ENCODE measurements at regions not wholly inside any gene's neighbourhood (a gene's known extent, or its start where the extent isn't known, plus 50 kb on each side); places are given as distances from the start of the nearest gene placed in this dataset.

DNA sequence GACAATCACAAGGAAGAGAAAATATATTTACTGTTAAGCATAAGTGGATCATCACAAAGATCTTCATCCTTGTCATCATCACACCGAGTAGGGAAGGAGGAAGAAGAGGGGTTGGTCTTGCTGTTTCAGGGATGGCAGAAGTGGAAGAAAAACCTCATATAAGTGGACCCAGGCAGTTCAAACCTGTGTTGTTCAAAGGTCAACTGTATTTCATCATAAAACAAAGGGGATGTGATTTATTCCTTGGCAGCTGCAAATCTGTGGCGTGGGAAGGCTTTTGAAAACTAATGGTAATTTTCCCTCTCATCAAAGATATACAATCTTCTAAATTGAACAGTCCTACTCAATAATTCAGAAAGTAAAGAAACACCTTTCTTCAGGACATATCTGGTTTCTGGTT, 129.9 kb upstream of the ABI3BP start:
- TF ChIP-seq, protein P1, sequence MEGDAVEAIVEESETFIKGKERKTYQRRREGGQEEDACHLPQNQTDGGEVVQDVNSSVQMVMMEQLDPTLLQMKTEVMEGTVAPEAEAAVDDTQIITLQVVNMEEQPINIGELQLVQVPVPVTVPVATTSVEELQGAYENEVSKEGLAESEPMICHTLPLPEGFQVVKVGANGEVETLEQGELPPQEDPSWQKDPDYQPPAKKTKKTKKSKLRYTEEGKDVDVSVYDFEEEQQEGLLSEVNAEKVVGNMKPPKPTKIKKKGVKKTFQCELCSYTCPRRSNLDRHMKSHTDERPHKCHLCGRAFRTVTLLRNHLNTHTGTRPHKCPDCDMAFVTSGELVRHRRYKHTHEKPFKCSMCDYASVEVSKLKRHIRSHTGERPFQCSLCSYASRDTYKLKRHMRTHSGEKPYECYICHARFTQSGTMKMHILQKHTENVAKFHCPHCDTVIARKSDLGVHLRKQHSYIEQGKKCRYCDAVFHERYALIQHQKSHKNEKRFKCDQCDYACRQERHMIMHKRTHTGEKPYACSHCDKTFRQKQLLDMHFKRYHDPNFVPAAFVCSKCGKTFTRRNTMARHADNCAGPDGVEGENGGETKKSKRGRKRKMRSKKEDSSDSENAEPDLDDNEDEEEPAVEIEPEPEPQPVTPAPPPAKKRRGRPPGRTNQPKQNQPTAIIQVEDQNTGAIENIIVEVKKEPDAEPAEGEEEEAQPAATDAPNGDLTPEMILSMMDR (IDR thresholded peaks at IDR 0.05; ENCODE audit: insufficient read depth in 1 of 2, low read depth in 1 of 2, low read length in 1 of 2, severe bottlenecking in 1 of 2, unreplicated experiment in 1 of 2): no peak
- H3K36me3 ChIP-seq (ENCODE audit: control insufficient read depth, insufficient read depth, low read length): no peaks in the 10 kb centered on the region
- H3K4me3 ChIP-seq (ENCODE audit: low read depth, low read length): no peak overlapping the region
- DNase-seq: no peak
- H3K9me3 ChIP-seq: no peaks in the 10 kb centered on the region
- peaks cover 8% of the 10 kb centered on the region for H3K4me1 ChIP-seq
- H3K36me3 Mint-ChIP-seq (ENCODE audit: insufficient read depth, unreplicated experiment): no peaks in the 10 kb centered on the region
- H3K27me3 ChIP-seq (replicated peaks; ENCODE audit: control insufficient read depth, insufficient read depth, low read length): no peaks in the 10 kb centered on the region
- BruUV-seq (replicated peaks): no TSS peak
- H3K4me3 Mint-ChIP-seq (ENCODE audit: unreplicated experiment): no peak overlapping the region
- peaks cover 6% of the 10 kb centered on the region for H3K4me1 Mint-ChIP-seq (ENCODE audit: low read depth, unreplicated experiment)
- no peak overlapping the region for H3K27ac Mint-ChIP-seq (ENCODE audit: unreplicated experiment)
- ChIA-PET CTCF (no interaction called here), POLR2A (no interaction called here)
- no peaks in the 10 kb centered on the region for H3K9me3 Mint-ChIP-seq (ENCODE audit: unreplicated experiment)
- H3K27me3 Mint-ChIP-seq (ENCODE audit: insufficient read depth, unreplicated experiment): no peaks in the 10 kb centered on the region
- intact Hi-C loops (cut with micrococcal nuclease; ENCODE audit: unreplicated experiment): no loop called here

DNA sequence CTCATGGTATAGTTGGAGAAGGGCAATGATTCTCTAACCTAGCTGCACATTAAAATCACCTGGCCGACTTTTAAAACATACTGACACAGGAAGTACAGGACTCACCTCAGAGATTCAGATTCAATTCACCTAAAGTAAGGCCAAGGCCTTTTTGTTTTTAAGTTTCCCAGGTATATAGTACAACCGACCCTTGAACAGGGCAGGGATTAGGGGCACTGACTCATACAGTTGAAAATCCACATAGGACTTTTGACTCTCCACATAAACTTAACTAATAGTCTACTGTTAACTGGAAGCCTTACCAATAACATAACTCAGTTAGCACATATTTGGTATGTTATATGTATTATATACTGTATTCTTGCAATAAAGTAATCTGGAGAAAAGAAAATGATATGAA, 129.5 kb upstream of the ABI3BP start:
- no peaks in the 10 kb centered on the region for H3K27me3 Mint-ChIP-seq (ENCODE audit: insufficient read depth, unreplicated experiment)
- DNase-seq: no peak
- Histone ChIP-seq H3K4me3 (ENCODE audit: low read depth, low read length) (no peak overlapping the region), H3K36me3 (ENCODE audit: control insufficient read depth, insufficient read depth, low read length) (no peaks in the 10 kb centered on the region), H3K4me1 (peaks cover 8% of the 10 kb centered on the region), H3K27me3 (replicated peaks; ENCODE audit: control insufficient read depth, insufficient read depth, low read length) (no peaks in the 10 kb centered on the region), H3K9me3 (no peaks in the 10 kb centered on the region)
- TF ChIP-seq, protein P1 (IDR thresholded peaks at IDR 0.05; ENCODE audit: insufficient read depth in 1 of 2, low read depth in 1 of 2, low read length in 1 of 2, severe bottlenecking in 1 of 2, unreplicated experiment in 1 of 2): no peak
- H3K9me3 Mint-ChIP-seq (ENCODE audit: unreplicated experiment): no peaks in the 10 kb centered on the region
- peaks cover 6% of the 10 kb centered on the region for H3K4me1 Mint-ChIP-seq (ENCODE audit: low read depth, unreplicated experiment)
- no TSS peak for BruUV-seq (replicated peaks)
- no peak overlapping the region for H3K4me3 Mint-ChIP-seq (ENCODE audit: unreplicated experiment)
- H3K36me3 Mint-ChIP-seq (ENCODE audit: insufficient read depth, unreplicated experiment): no peaks in the 10 kb centered on the region
- ChIA-PET CTCF (no interaction called here), POLR2A (no interaction called here)
- no peak overlapping the region for H3K27ac Mint-ChIP-seq (ENCODE audit: unreplicated experiment)
- intact Hi-C loops (cut with micrococcal nuclease; ENCODE audit: unreplicated experiment): no loop called here

DNA sequence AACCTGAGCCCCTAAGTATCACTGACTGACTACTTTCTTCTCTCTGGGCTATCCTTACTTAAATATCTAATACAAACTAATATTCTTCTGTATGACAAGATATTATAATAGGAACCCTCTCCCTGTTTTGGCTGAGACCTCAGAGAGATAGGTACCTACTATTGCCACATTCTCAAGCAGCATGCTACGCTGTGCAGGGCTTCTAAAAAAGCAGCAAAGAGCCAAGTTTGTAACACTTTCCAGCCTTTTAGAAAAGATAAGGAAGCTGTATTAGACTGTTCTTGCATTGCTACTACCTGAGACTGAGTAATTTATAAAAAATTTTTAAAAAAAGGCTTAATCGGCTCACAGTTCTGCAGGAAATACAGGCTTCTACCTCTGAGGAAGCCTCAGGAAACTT, 126.8 kb upstream of the ABI3BP start:
- Mint-ChIP-seq H3K4me3 (ENCODE audit: unreplicated experiment) (no peak overlapping the region), H3K4me1 (ENCODE audit: low read depth, unreplicated experiment) (peaks cover 6% of the 10 kb centered on the region), H3K27me3 (ENCODE audit: insufficient read depth, unreplicated experiment) (no peaks in the 10 kb centered on the region), H3K9me3 (ENCODE audit: unreplicated experiment) (no peaks in the 10 kb centered on the region), H3K36me3 (ENCODE audit: insufficient read depth, unreplicated experiment) (no peaks in the 10 kb centered on the region), H3K27ac (ENCODE audit: unreplicated experiment) (no peak overlapping the region)
- POLR2A ChIA-PET: interaction anchor here (0.6 kb wide), 1 partner anchor 64 kb away, joined by 3 read pairs; no protein-coding TSS in a partner anchor
- DNase-seq: no peak
- H3K4me1 ChIP-seq: peaks cover 8% of the 10 kb centered on the region
- H3K36me3 ChIP-seq (ENCODE audit: control insufficient read depth, insufficient read depth, low read length): no peaks in the 10 kb centered on the region
- TF ChIP-seq, protein P1 (IDR thresholded peaks at IDR 0.05; ENCODE audit: insufficient read depth in 1 of 2, low read depth in 1 of 2, low read length in 1 of 2, severe bottlenecking in 1 of 2, unreplicated experiment in 1 of 2): no peak
- intact Hi-C loops (cut with micrococcal nuclease; ENCODE audit: unreplicated experiment): no loop called here
- no peak overlapping the region for H3K4me3 ChIP-seq (ENCODE audit: low read depth, low read length)
- no TSS peak for BruUV-seq (replicated peaks)
- H3K9me3 ChIP-seq: no peaks in the 10 kb centered on the region
- CTCF ChIA-PET: no interaction called here
- no peaks in the 10 kb centered on the region for H3K27me3 ChIP-seq (replicated peaks; ENCODE audit: control insufficient read depth, insufficient read depth, low read length)

Measured in Caco-2 (cell line).